HCT116 (cell line): ENCODE measurements at regions not wholly inside any gene's neighbourhood (a gene's known extent, or its start where the extent isn't known, plus 50 kb on each side); places are given as distances from the start of the nearest gene placed in this dataset.

ENCODE experiments used
- ATAC-seq: fragments of 200-7000 bp; cut with Tn5 transposase; 2 replicates; pipeline ENCODE4 v1.9.1; 2020; ENCODE audit warnings: mild to moderate bottlenecking, moderate library complexity
- BruUV-seq: library from RNA; stranded (reverse); fragments of 400-500 nt; replicated peaks from 2 replicates; lab custom pipeline; 2021; lab: Mats Ljungman, UMichigan
- CTCF ChIA-PET: fragments of 300-600 bp; sonication (Branson Sonifier 250); formaldehyde crosslinking; loops from one replicate; lab custom pipeline; 2021; ENCODE audit warnings: antibody characterized with exemption; lab: Charles Lee
- POLR2A ChIA-PET: fragments of 300-600, 350-600 bp; sonication (Branson Sonifier 250); formaldehyde crosslinking; loops from one replicate; lab custom pipeline; 2021; ENCODE audit warnings: antibody characterized with exemption; lab: Charles Lee
- RAD21 ChIA-PET, 2 experiments: fragments of 300-600 bp; sonication (Branson Sonifier 250); formaldehyde crosslinking; loops; one replicate each; lab custom pipeline; 2023; ENCODE audit warnings: low total read pairs in 2 of 2; ENCODE audit not compliant: uncharacterized antibody in 2 of 2, unreplicated experiment in 2 of 2, low non-redundant PET in 1 of 2; lab: Charles Lee
- DNase-seq: peaks from one replicate; pipeline ENCODE4 v3.0.0-alpha.2; 2010; ENCODE audit warnings: low read depth, low spot score
- H2AFZ ChIP-seq: fragments of 200-600 bp; shearing (Covaris generic), sonication (generic); 2 replicates; pipeline ENCODE4 v1.6.1; 2017; ENCODE audit warnings: low read depth, mixed run types, mixed read lengths, antibody characterized with exemption, low read length; ENCODE audit not compliant: poor library complexity, severe bottlenecking
- H3K27ac ChIP-seq: 2 replicates; pipeline ENCODE4 v1.5.1; 2012; ENCODE audit warnings: low read depth, low read length
- H3K27me3 ChIP-seq: fragments of 200-600 bp; sonication (generic); 2 replicates; pipeline ENCODE4 v1.6.1; 2016; ENCODE audit warnings: mixed run types, low read length, mixed read lengths; ENCODE audit not compliant: insufficient read depth
- H3K36me3 ChIP-seq, 2 experiments: fragments of 200-500 bp in 1 of 2; fragments of 200-600 bp in 1 of 2; sonication (Bioruptor generic) in 1 of 2; sonication (generic) in 1 of 2; 2 replicates each; pipeline versions ENCODE4 v1.5.1 to v1.6.1; 2014 to 2016; ENCODE audit warnings: low read length in 2 of 2, inconsistent platforms in 1 of 2, mixed read lengths in 1 of 2, mixed run types in 1 of 2; ENCODE audit not compliant: insufficient read depth in 2 of 2, control insufficient read depth in 1 of 2
- H3K4me1 ChIP-seq, 2 experiments: fragments of 200-600 bp in 1 of 2; sonication (generic) in 1 of 2; 2 replicates each; pipeline versions ENCODE4 v1.5.1 to v1.6.1; 2012 to 2017; ENCODE audit warnings: low read length in 2 of 2, inconsistent platforms in 1 of 2, mild to moderate bottlenecking in 1 of 2, mixed read lengths in 1 of 2, mixed run types in 1 of 2, moderate library complexity in 1 of 2; ENCODE audit not compliant: insufficient read depth in 2 of 2, control insufficient read depth in 1 of 2
- H3K4me2 ChIP-seq: fragments of 200-600 bp; sonication (generic); 2 replicates; pipeline ENCODE4 v1.6.1; 2017; ENCODE audit warnings: mixed run types, low read length, mixed read lengths
- H3K4me3 ChIP-seq, 2 experiments: fragments of 200-600 bp in 1 of 2; sonication (generic) in 1 of 2; replicated peaks in 1 of 2; 2 replicates each; pipeline ENCODE4 v1.5.1; 2011 to 2016; ENCODE audit warnings: low read length in 2 of 2, control low read depth in 1 of 2, low read depth in 1 of 2, mild to moderate bottlenecking in 1 of 2, mixed read lengths in 1 of 2, mixed run types in 1 of 2
- H3K79me2 ChIP-seq: fragments of 200-600 bp; sonication (generic); 2 replicates; pipeline ENCODE4 v1.6.1; 2017; ENCODE audit warnings: mild to moderate bottlenecking, mixed run types, low read length, moderate library complexity, mixed read lengths; ENCODE audit not compliant: insufficient read depth
- H3K9ac ChIP-seq: fragments of 200-600 bp; sonication (generic); 2 replicates; pipeline ENCODE4 v1.6.1; 2016; ENCODE audit warnings: low read length, mixed read lengths
- H3K9me2 ChIP-seq: fragments of 200-600 bp; sonication (generic), shearing (Covaris generic); 2 replicates; pipeline ENCODE4 v1.6.1; 2017; ENCODE audit warnings: mixed run types, mild to moderate bottlenecking, moderate library complexity; ENCODE audit not compliant: insufficient read depth
- H3K9me3 ChIP-seq, 2 experiments: fragments of 200-500 bp in 1 of 2; fragments of 200-600 bp in 1 of 2; sonication (Bioruptor generic) in 1 of 2; sonication (generic) in 1 of 2; 2 replicates each; pipeline ENCODE4 v1.6.1; 2014 to 2017; ENCODE audit warnings: low read length in 2 of 2, mixed read lengths in 2 of 2, inconsistent platforms in 1 of 2, low read depth in 1 of 2, mild to moderate bottlenecking in 1 of 2, mixed run types in 1 of 2, moderate library complexity in 1 of 2; ENCODE audit not compliant: control insufficient read depth in 1 of 2, insufficient read depth in 1 of 2
- H4K20me1 ChIP-seq: fragments of 200-600 bp; sonication (generic), shearing (Covaris generic); 2 replicates; pipeline ENCODE4 v1.6.1; 2017; ENCODE audit warnings: mixed run types, mild to moderate bottlenecking, moderate library complexity; ENCODE audit not compliant: insufficient read depth
- ATF3 ChIP-seq: IDR thresholded peaks from 2 replicates; pipeline ENCODE4 v1.6.1; 2012
- CBX3 ChIP-seq: IDR thresholded peaks from 2 replicates; pipeline ENCODE4 v1.6.1; 2012; ENCODE audit warnings: low read depth
- CEBPB ChIP-seq: IDR thresholded peaks from 2 replicates; pipeline ENCODE4 v1.6.1; 2012; ENCODE audit warnings: low read depth
- CTCF ChIP-seq, 3 experiments: fragments of 200-600 bp in 1 of 3; sonication (generic) in 1 of 3; IDR thresholded peaks in 2 of 3; conservative IDR thresholded peaks in 1 of 3; 2 replicates each; pipeline ENCODE4 v1.5.1; 2012 to 2017; ENCODE audit warnings: low read depth in 2 of 3, low read length in 2 of 3, antibody characterized with exemption in 1 of 3, borderline replicate concordance in 1 of 3, control low read depth in 1 of 3, mild to moderate bottlenecking in 1 of 3, mixed read lengths in 1 of 3, mixed run types in 1 of 3, moderate library complexity in 1 of 3; ENCODE audit not compliant: insufficient read depth in 1 of 3
- EGR1 ChIP-seq: IDR thresholded peaks from 2 replicates; pipeline ENCODE4 v1.6.1; 2012; ENCODE audit warnings: low read depth
- ELF1 ChIP-seq: IDR thresholded peaks from 2 replicates; pipeline ENCODE4 v1.6.1; 2012; ENCODE audit warnings: low read depth, borderline replicate concordance
- EZH2 ChIP-seq: fragments of 200-600 bp; sonication (generic); IDR thresholded peaks from 2 replicates; pipeline ENCODE4 v1.6.1; 2017; ENCODE audit warnings: antibody characterized with exemption, mixed run types
- EZH2phosphoT487 ChIP-seq: fragments of 200-600 bp; IDR thresholded peaks from 2 replicates; pipeline ENCODE4 v1.6.1; 2018; ENCODE audit warnings: antibody characterized with exemption, borderline replicate concordance
- JUND ChIP-seq: IDR thresholded peaks from 2 replicates; pipeline ENCODE4 v1.6.1; 2012
- POLR2A ChIP-seq: IDR thresholded peaks from 2 replicates; pipeline ENCODE4 v1.7.0; 2011; ENCODE audit warnings: borderline replicate concordance; ENCODE audit not compliant: insufficient read depth, insufficient read length; ENCODE audit errors: extremely low read depth
- RAD21 ChIP-seq: IDR thresholded peaks from 2 replicates; pipeline ENCODE4 v1.6.1; 2012; ENCODE audit warnings: low read depth, mild to moderate bottlenecking
- REST ChIP-seq: IDR thresholded peaks from 2 replicates; pipeline ENCODE4 v1.6.1; 2012; ENCODE audit warnings: low read depth
- SRF ChIP-seq: IDR thresholded peaks from 2 replicates; pipeline ENCODE4 v1.6.1; 2012; ENCODE audit warnings: low read depth
- TCF7L2 ChIP-seq: IDR thresholded peaks from 2 replicates; pipeline ENCODE4 v1.7.0; 2011; ENCODE audit warnings: borderline replicate concordance, inconsistent platforms; ENCODE audit not compliant: insufficient read depth, insufficient read length; ENCODE audit errors: extremely low read depth
- intact Hi-C: fragments of 100-400 bp; cut with micrococcal nuclease; formaldehyde crosslinking; loops from 2 replicates; pipeline ENCODE4 v1.10.0; 2022

GRCh38 chr5:90231688-90232087 lies 177.9 kb downstream of the CETN3 start:
- Histone ChIP-seq H3K9me3 (no peaks in the 10 kb centered on the region), H3K79me2 (no peaks in the 10 kb centered on the region), H3K4me3 (no peak overlapping the region), H3K36me3 (no peaks in the 10 kb centered on the region), H3K4me2 (no peak overlapping the region), H3K27ac (no peak overlapping the region), H3K4me1 (no peaks in the 10 kb centered on the region), H3K9me2 (no peaks in the 10 kb centered on the region), H3K27me3 (no peaks in the 10 kb centered on the region), H3K9ac (no peak overlapping the region), H4K20me1 (no peaks in the 10 kb centered on the region), H2AFZ (no peak overlapping the region)
- ATAC-seq: no peak
- intact Hi-C loops: no loop called here
- ChIA-PET CTCF (no interaction called here), RAD21 (no interaction called here), POLR2A (no interaction called here)
- no peak for DNase-seq
- BruUV-seq: no TSS peak
- TF ChIP-seq EZH2phosphoT487: no peak
- TF ChIP-seq POLR2A: no peak
- TF ChIP-seq ELF1: no peak
- TF ChIP-seq RAD21: no peak
- TF ChIP-seq SRF: no peak
- TF ChIP-seq TCF7L2: no peak
- no peak for TF ChIP-seq CTCF (IDR thresholded peaks at IDR 0.05 in 2 of 3, conservative IDR thresholded peaks at IDR 0.05 in 1 of 3; ENCODE audit: borderline replicate concordance in 1 of 3, insufficient read depth in 1 of 3, low read depth in 2 of 3, low read length in 2 of 3)

GRCh38 chr5:90227683-90228082 lies 181.9 kb downstream of the CETN3 start:
- BruUV-seq: no TSS peak
- no peak for TF ChIP-seq EZH2
- TF ChIP-seq JUND: no peak
- no peak for TF ChIP-seq CEBPB
- no peak for TF ChIP-seq POLR2A
- no peak for TF ChIP-seq TCF7L2
- no peak for TF ChIP-seq ATF3
- no peak for TF ChIP-seq EGR1
- no peak for TF ChIP-seq ELF1
- no peak for TF ChIP-seq RAD21
- no peak for TF ChIP-seq REST
- no peak for TF ChIP-seq CBX3

More at GRCh38 chr5:90227683-90228082, 181.9 kb downstream of the CETN3 start:
- ATAC-seq (no peak; the same call in 1 of the 2 replicates), DNase-seq (no peak)
- no peaks in the 10 kb centered on the region for H4K20me1 ChIP-seq
- no peak overlapping the region for H3K9ac ChIP-seq
- no peaks in the 10 kb centered on the region for H3K9me3 ChIP-seq
- intact Hi-C loops: no loop called here
- H3K9me2 ChIP-seq: no peaks in the 10 kb centered on the region
- ChIA-PET POLR2A (no interaction called here), RAD21 (no interaction called here), CTCF (interaction anchor here (1.6 kb wide), 1 partner anchor 38 kb away, joined by 4 read pairs; no protein-coding TSS in a partner anchor)
- no peak overlapping the region for H2AFZ ChIP-seq
- no peaks in the 10 kb centered on the region for H3K36me3 ChIP-seq
- no peaks in the 10 kb centered on the region for H3K79me2 ChIP-seq
- H3K4me2 ChIP-seq: no peak overlapping the region
- no peak overlapping the region for H3K4me3 ChIP-seq
- H3K27ac ChIP-seq: no peak overlapping the region
- H3K27me3 ChIP-seq: no peaks in the 10 kb centered on the region
- no peaks in the 10 kb centered on the region for H3K4me1 ChIP-seq
